HG03095 (cell line): ENCODE measurements at regions not wholly inside any gene's neighbourhood (a gene's known extent, or its start where the extent isn't known, plus 50 kb on each side); places are given as distances from the start of the nearest gene placed in this dataset.

Experiments used
- ATAC-seq: cut with Tn5 transposase; IDR thresholded peaks from one replicate; pipeline ENCODE4 v1.9.1; 2021; ENCODE audit warnings: moderate library complexity; ENCODE audit not compliant: unreplicated experiment

GRCh38 chr2:215772634-215773563 lies 240.5 kb downstream of the MREG start:
- ATAC-seq: no peak

GRCh38 chr2:215772003-215772402 lies 241.3 kb downstream of the MREG start:
- ATAC-seq: no peak

GRCh38 chr2:215771241-215771640 lies 242.1 kb downstream of the MREG start:
- ATAC-seq: no peak

DNA sequence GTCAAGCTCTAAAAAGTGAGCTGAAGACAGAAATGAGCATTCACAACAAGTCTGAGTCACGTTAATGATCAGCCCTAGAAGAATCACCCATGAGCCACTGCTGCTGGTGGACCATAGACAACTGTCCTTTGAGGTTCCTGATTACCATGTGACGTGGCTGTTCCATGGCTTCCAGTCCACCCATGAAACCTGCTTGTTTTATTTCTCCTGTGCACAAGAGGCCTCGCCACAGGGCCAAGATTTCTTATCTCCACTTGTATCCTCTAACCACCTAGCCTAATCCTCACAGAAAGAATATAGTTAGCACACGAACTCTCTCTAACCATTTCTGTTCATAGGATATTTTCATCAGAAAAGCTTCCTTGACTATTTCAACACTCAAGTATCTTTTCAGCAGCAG lies 242.7 kb downstream of the MREG start:
- no peak for ATAC-seq

DNA sequence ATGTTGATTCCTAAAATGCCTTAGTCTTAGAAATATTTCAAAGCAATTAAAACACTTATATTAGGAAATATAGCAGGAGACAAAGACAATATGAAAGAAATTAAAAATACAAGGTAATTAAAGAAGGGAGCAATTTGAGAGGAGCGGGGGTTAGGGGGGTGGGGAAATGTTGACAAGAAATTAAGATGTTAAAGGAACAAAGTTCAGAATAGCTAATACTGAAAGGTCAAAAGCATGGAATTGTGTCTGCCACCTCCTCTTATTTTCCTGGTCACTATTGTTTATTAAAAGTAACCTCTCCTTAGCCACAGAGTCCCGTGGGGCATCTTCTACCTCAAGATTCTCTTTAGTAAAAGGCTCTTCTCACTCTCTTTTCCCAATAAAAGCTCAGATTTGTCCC lies 244.1 kb downstream of the MREG start:
- no peak for ATAC-seq

- ATAC-seq: no peak
Measured at GRCh38 chr2:215767625-215768024, 245.7 kb downstream of the MREG start.

GRCh38 chr2:215765729-215766360 lies 247.5 kb downstream of the MREG start:
- no peak for ATAC-seq

DNA sequence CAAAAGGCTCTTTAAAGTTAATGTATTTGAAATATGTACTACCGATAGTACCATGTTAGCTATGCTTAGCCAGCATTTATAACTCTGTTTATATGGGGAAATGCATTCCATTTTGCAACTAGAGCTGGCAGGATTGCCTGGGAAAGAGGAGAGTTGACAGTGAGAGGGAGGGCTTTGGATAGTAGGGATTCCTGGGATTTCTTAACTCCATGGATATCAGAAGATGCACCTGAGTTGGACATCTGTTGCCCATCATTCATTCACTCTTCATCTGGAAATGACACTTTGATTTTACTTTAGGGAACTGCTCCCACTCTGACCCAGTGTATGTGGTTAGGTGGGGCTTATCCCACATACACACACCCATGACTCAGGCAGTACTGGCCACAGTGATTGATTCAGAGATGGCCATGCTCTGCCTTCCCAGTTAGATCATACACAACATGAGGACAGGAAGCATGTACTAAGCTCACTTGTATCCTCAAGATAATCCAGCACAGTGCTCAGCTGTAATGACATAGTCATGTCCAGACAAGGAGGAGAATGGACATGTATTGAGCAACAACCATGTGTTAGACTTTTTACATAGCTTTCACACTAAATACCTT lies 248.8 kb downstream of the MREG start:
- no peak for ATAC-seq

DNA sequence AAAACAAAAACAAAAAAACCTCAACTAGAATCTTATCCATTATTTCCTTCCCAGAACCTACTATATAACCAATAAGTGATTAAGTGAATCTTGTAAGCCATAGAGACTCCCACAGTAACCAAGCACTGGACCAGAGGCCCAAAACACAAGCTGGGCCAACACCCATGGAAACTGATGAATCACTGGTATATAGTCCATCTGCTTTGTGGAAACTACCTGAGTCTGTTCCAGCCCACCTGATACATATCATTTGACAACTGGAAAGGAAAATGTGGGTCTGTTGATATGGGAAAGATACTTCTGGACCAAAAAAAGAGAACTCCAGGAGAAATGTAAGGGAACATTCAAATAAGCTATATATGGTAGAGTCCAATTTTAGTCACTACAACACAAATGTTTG lies 252.8 kb downstream of the MREG start:
- ATAC-seq: no peak

DNA sequence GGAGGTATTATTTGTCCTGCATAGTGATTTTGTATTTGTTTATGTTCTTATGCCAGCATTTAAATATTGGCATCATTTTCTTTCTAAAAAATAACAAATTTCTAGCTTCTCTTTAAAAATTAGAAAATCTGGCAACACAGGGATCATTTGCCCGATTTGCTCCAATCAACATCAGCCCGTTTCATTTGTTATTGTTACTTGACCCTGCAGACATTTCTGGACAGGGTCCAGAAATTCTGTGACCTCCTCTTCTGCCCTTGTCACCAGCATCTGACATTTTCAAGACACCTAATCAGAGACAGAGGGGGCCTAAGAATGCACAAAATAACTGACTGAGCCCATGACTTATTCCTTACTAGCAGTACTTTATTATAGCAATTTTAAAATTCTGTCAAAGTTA lies 253.3 kb downstream of the MREG start:
- no peak for ATAC-seq

GRCh38 chr2:215758691-215759090 lies 254.7 kb downstream of the MREG start:
- no peak for ATAC-seq

GRCh38 chr2:215756346-215756730 lies 257.0 kb downstream of the MREG start:
- no peak for ATAC-seq

DNA sequence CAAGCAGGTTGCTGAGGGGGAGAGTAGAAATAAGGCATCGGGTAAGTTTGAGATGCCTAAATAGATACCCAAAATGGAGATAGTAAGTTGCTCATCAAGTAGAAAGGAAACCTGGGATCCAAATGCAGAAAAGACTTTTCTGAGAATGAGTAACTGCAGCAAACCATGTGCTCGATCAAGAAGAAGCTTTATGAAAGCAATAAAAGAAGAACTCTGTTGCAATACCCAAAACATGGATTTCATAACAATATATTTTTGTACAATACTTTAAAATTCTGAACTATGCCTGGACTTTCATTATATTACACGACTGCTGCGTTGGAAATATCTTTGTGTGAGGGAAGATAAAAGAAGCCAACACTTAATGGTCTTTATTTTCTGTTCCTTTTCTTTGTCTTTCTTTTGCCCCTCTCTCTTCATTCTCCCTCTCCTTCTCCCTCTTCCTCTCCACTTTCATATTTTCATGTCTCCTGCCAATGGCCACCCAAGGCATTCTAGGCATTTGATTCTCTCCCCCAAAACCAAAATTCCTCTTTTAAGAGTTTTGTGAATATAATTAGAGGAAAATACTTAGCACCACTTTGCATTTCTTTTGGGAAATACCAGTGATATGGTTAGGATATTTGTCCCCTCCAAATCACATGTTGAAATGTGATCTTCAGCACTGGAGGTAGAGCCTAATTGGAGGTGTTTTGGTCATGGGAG lies 257.6 kb downstream of the MREG start:
- no peak for ATAC-seq

DNA sequence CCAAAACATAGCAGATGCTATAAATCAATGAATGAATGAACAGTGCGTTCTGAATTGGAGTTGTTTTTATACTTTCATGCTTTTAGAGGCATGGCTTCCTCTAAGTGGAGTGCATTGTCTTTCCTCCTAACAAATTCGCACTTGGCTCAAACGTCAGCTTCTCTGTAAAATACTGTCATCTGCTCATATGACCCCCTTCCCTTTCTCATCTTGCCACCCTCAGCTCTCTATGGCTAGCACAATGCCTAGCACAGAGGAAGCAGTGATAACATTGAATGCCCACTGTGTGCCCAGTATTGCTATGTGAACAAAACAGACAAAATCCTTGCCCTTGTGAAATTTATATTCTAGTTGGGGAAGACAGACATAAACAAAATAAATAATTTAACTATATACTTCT lies 258.8 kb downstream of the MREG start:
- ATAC-seq: no peak

GRCh38 chr2:215753808-215754207 lies 259.5 kb downstream of the MREG start:
- no peak for ATAC-seq

GRCh38 chr2:215752991-215753390 lies 260.4 kb downstream of the MREG start:
- no peak for ATAC-seq

DNA sequence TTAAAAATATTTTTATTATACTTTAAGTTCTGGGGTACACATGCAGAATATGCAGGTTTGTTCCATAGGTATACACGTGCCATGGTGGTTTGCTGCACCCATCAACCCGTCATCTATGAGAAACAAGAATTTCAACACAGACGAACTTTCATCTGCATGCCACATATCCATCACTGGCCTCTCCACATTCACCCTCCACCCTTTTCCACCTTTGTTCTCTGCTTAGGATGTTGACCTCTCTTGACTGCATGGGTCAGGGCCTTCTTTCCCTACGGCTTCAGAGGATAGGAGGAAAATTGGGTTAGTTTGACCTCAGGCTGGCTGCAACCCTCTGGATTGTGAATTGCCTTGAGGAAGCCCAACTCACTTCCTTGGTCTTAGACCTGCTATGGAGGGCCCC lies 260.9 kb downstream of the MREG start:
- ATAC-seq: no peak

- ATAC-seq: no peak
Measured at GRCh38 chr2:215751911-215752272, 261.5 kb downstream of the MREG start.

GRCh38 chr2:215751200-215751910 lies 262.0 kb downstream of the MREG start:
- ATAC-seq: no peak

- no peak for ATAC-seq
Measured at GRCh38 chr2:215750763-215751162, 262.6 kb downstream of the MREG start.
